NB4 (cell line): ENCODE measurements at regions not wholly inside any gene's neighbourhood (a gene's known extent, or its start where the extent isn't known, plus 50 kb on each side); places are given as distances from the start of the nearest gene placed in this dataset.

Source experiments
- MYC ChIP-seq: IDR thresholded peaks from 2 replicates; pipeline ENCODE4 v1.6.1; 2011; ENCODE audit warnings: low read depth, low read length
- POLR2A ChIP-seq: IDR thresholded peaks from 2 replicates; pipeline ENCODE4 v1.6.1; 2011; ENCODE audit warnings: mild to moderate bottlenecking; ENCODE audit not compliant: insufficient read length; ENCODE audit errors: extremely low read depth
- TF ChIP-seq, protein P1 (sequence below): IDR thresholded peaks from one replicate; pipeline ENCODE4 v1.5.1; 2012; ENCODE audit warnings: low read depth, low read length
- TF ChIP-seq, protein P2 (sequence below): IDR thresholded peaks from 2 replicates; pipeline ENCODE4 v1.6.1; 2011; ENCODE audit warnings: low read depth, low read length

DNA sequence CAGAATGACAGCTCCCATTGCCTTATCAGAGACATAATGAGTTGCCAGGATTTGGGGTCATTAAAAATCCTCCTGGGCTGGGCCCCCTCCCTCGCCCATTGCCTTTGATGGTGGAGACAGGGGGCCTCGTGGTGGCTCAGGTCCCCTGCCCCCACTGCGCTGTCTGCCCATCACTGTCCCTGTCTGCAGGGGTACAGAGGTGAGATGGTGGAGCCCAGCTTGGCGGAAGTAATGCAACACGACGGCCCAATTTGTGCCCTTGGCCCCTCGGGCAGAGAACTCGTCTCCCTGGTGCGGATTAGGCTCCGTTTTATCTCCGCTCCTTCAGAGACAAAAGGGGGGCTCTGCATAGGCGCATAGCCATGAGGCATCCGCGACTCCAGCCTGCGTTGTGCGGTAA is 152.4 kb upstream of the UNC5B start:
- TF ChIP-seq, protein P1, sequence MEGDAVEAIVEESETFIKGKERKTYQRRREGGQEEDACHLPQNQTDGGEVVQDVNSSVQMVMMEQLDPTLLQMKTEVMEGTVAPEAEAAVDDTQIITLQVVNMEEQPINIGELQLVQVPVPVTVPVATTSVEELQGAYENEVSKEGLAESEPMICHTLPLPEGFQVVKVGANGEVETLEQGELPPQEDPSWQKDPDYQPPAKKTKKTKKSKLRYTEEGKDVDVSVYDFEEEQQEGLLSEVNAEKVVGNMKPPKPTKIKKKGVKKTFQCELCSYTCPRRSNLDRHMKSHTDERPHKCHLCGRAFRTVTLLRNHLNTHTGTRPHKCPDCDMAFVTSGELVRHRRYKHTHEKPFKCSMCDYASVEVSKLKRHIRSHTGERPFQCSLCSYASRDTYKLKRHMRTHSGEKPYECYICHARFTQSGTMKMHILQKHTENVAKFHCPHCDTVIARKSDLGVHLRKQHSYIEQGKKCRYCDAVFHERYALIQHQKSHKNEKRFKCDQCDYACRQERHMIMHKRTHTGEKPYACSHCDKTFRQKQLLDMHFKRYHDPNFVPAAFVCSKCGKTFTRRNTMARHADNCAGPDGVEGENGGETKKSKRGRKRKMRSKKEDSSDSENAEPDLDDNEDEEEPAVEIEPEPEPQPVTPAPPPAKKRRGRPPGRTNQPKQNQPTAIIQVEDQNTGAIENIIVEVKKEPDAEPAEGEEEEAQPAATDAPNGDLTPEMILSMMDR: no peak
- TF ChIP-seq POLR2A: no peak
- no peak for TF ChIP-seq MYC
- TF ChIP-seq, protein P2, sequence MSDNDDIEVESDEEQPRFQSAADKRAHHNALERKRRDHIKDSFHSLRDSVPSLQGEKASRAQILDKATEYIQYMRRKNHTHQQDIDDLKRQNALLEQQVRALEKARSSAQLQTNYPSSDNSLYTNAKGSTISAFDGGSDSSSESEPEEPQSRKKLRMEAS: no peak
